HK-2 (cell line): ENCODE measurements at regions not wholly inside any gene's neighbourhood (a gene's known extent, or its start where the extent isn't known, plus 50 kb on each side); places are given as distances from the start of the nearest gene placed in this dataset.

Source experiments
- DNase-seq: peaks from one replicate; pipeline ENCODE4 v3.0.0-alpha.2; 2018; ENCODE audit not compliant: unreplicated experiment

GRCh38 chr5:88997937-88998336 lies 115.0 kb upstream of the MEF2C start:
- DNase-seq = no peak

GRCh38 chr5:88984040-88984439 lies 101.1 kb upstream of the MEF2C start:
- no peak for DNase-seq

- no peak for DNase-seq
Observed at GRCh38 chr5:88979726-88980125, 96.7 kb upstream of the MEF2C start.

GRCh38 chr5:88979244-88979643 lies 96.3 kb upstream of the MEF2C start:
- DNase-seq = no peak

- DNase-seq = no peak
Observed at GRCh38 chr5:88976914-88977313, 93.9 kb upstream of the MEF2C start.

GRCh38 chr5:88967633-88968585 lies 84.9 kb upstream of the MEF2C start:
- no peak for DNase-seq

GRCh38 chr5:88964831-88965230 lies 81.8 kb upstream of the MEF2C start:
- DNase-seq = no peak

GRCh38 chr5:88957013-88957412 lies 74.0 kb upstream of the MEF2C start:
- DNase-seq = no peak

- no peak for DNase-seq
Observed at GRCh38 chr5:88956416-88956815, 73.4 kb upstream of the MEF2C start.

- DNase-seq = no peak
Observed at GRCh38 chr5:88955403-88955802, 72.4 kb upstream of the MEF2C start.

- DNase-seq = no peak
Observed at GRCh38 chr5:88954511-88954910, 71.5 kb upstream of the MEF2C start.

GRCh38 chr5:88952996-88953643 lies 70.1 kb upstream of the MEF2C start:
- DNase-seq = no peak

- DNase-seq = no peak
Observed at GRCh38 chr5:88952344-88952743, 69.4 kb upstream of the MEF2C start.

GRCh38 chr5:88951457-88951856 lies 68.5 kb upstream of the MEF2C start:
- DNase-seq = no peak

GRCh38 chr5:88948746-88949600 lies 66.0 kb upstream of the MEF2C start:
- DNase-seq = no peak

GRCh38 chr5:88944751-88945531 lies 62.0 kb upstream of the MEF2C start:
- DNase-seq = no peak

GRCh38 chr5:88941581-88941980 lies 58.6 kb upstream of the MEF2C start:
- DNase-seq = no peak

GRCh38 chr5:88940713-88941112 lies 57.7 kb upstream of the MEF2C start:
- DNase-seq = no peak

- no peak for DNase-seq
Observed at GRCh38 chr5:88939300-88939699, 56.3 kb upstream of the MEF2C start.

- DNase-seq = no peak
Observed at GRCh38 chr5:88938488-88938887, 55.5 kb upstream of the MEF2C start.

GRCh38 chr5:88937406-88937805 lies 54.4 kb upstream of the MEF2C start:
- DNase-seq = no peak
